ENCODE measurements at regions not wholly inside any gene's neighbourhood (a gene's known extent, or its start where the extent isn't known, plus 50 kb on each side); places are given as distances from the start of the nearest gene placed in this dataset.

GRCh38 chr15:27679731-27680471 lies 419.2 kb downstream of the OCA2 start:
- H3K4me2 ChIP-seq (ENCODE audit: insufficient read depth, insufficient read length, low read length) = peak overlapping the region; percentile 0
- TF ChIP-seq CTCF (conservative IDR thresholded peaks at IDR 0.05) = peak; percentile 15; the same call in 1 of the 3 replicates
- H2BK15ac ChIP-seq (ENCODE audit: low read depth, low read length) = no peak overlapping the region
- no peak overlapping the region for H3K27ac ChIP-seq (ENCODE audit: insufficient read length, low read depth, low read length)
- peak overlapping the region; percentile 36 for H2AFZ ChIP-seq (ENCODE audit: low read length)
- no CpG with 5 or more reads among the region's 19 CpGs for WGBS (ENCODE audit: extremely low coverage, insufficient read length, low lambda C conversion rate)
- Mint-ChIP-seq H3K36me3 (ENCODE audit: insufficient read depth in 1 of 3, low read depth in 3 of 3) (no peaks in the 10 kb centered on the region; a peak in 1 of 7 replicates), H3K4me1 (peaks cover 27 to 36% of the 10 kb centered on the region in 2 experiments), H3K4me3 (peak overlapping the region; percentile 30 to 66), H3K27ac (no peak overlapping the region), H3K9me3 (no peaks in the 10 kb centered on the region; a peak in 1 of 5 replicates), H3K27me3 (ENCODE audit: low read depth) (peaks cover 28% of the 10 kb centered on the region)
- no peaks in the 10 kb centered on the region for H3K27me3 ChIP-seq (ENCODE audit: insufficient read depth, low read length)
- H3K18ac ChIP-seq (ENCODE audit: insufficient read length, low read depth, low read length) = no peak overlapping the region
- H3K4ac ChIP-seq (ENCODE audit: low read depth, low read length) = no peak overlapping the region
- no peak overlapping the region for H2AK5ac ChIP-seq (ENCODE audit: insufficient read length, low read length)
- no peak overlapping the region for H4K5ac ChIP-seq (ENCODE audit: insufficient read length, low read depth, low read length)
- DNase-seq = peak; percentile 50
- H3K9ac ChIP-seq (ENCODE audit: extremely low read depth, insufficient read length, low read length) = no peak overlapping the region
- no peaks in the 10 kb centered on the region for H3K79me2 ChIP-seq (ENCODE audit: insufficient read depth, low read length)
- 0 out of 2 replicates have a peak, but pooled peaks cover 3% of the 10 kb centered on the region for H3K4me1 ChIP-seq (ENCODE audit: insufficient read depth, low read length)
- H2BK12ac ChIP-seq (ENCODE audit: insufficient read length, low read depth, low read length) = no peak overlapping the region
- H2BK20ac ChIP-seq (ENCODE audit: low read depth, low read length, poor library complexity, severe bottlenecking) = no peak overlapping the region
- H4K20me1 ChIP-seq (ENCODE audit: control insufficient read depth, insufficient read depth, insufficient read length) = no peaks in the 10 kb centered on the region
- H3K23ac ChIP-seq (ENCODE audit: insufficient read length, low read depth, low read length) = no peak overlapping the region
- no peak overlapping the region for H2BK5ac ChIP-seq (ENCODE audit: insufficient read length, low read length)
- H3K79me1 ChIP-seq (ENCODE audit: insufficient read depth, low read depth, low read length, poor library complexity, severe bottlenecking) = no peaks in the 10 kb centered on the region
- no peaks in the 10 kb centered on the region for H3K9me3 ChIP-seq (ENCODE audit: control insufficient read depth, low read depth, low read length)
- H4K8ac ChIP-seq (replicated peaks; ENCODE audit: insufficient read length, low read depth, low read length) = no peak overlapping the region
- no peak overlapping the region for H2BK120ac ChIP-seq (ENCODE audit: low read depth, low read length, poor library complexity, severe bottlenecking)
- H3K56ac ChIP-seq (ENCODE audit: insufficient read length, low read depth, low read length) = no peak overlapping the region
- H3K23me2 ChIP-seq (ENCODE audit: insufficient read length, low read depth, low read length, poor library complexity, severe bottlenecking) = no peaks in the 10 kb centered on the region
- H3T11ph ChIP-seq (ENCODE audit: low read length) = no peak overlapping the region
- no peak overlapping the region for H4K91ac ChIP-seq (ENCODE audit: insufficient read length, low read depth, low read length)
- no peak overlapping the region for H3K14ac ChIP-seq (ENCODE audit: insufficient read depth, low read length)
